ENCODE measurements at regions not wholly inside any gene's neighbourhood (a gene's known extent, or its start where the extent isn't known, plus 50 kb on each side); places are given as distances from the start of the nearest gene placed in this dataset.
"Not testable (repeated sequence)": the region's sequence is repeated elsewhere in the genome, so short reads cannot be mapped to it uniquely, and the experiment has no call there.

DNA sequence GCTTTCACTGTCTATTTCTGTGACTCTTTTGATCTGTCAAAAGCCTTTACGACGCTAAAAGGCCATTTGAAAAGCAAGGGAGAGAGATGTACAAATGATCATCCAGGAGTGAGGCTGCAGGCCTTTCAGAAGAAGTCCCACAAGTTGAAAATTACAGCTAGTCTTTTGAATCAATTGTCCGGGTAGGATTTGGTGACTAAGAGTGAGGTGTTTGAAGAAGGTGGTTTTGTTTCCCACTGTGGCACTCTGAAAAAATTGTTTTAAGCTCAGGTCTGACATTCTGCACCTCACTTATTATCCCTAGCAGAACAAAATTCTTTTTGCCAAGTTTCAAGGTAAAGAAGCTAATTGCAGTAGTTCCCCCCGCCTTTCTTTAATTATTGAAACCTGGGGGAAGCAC is 50.8 kb upstream of the TMEM108 start:
- no peaks in the 10 kb centered on the region for H3K9me3 ChIP-seq (ENCODE audit: low read depth, low read length)
- TF ChIP-seq FOXP2 (optimal IDR thresholded peaks at IDR 0.05; ENCODE audit: control extremely low read depth, extremely low read length, insufficient read depth) (no peak), POLR2AphosphoS5 (IDR thresholded peaks at IDR 0.05; ENCODE audit: borderline replicate concordance, low read depth, low read length) (no peak)
- H3K36me3 ChIP-seq (ENCODE audit: insufficient read depth, low read length): no peaks in the 10 kb centered on the region
- no peak overlapping the region for H3K27ac ChIP-seq
- DNase-seq (ENCODE audit: low read depth, low spot score): no peak
- no peak overlapping the region for H3K9ac ChIP-seq (ENCODE audit: insufficient read length)
- no peak overlapping the region for H3K4me3 ChIP-seq

DNA sequence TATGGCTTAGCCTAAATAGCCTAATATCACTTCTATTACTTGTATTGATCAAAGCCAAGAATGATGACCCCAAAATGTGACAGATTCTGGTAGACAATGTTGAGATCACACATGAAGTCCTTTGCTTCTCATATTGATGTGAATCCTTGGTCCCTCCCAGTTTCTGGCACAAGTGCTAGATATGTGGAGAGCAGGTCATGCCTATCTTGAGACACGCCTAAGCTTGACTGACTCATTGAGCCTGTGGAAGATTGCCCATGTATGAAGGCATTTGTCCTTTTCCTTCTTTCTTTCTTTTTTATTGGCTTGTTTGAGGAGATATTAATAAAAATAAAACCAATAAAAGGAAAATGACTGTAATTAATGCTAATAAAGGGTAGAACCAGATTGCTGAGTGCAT is 54.0 kb upstream of the TMEM108 start:
- TF ChIP-seq EZH2 (IDR thresholded peaks at IDR 0.05): no peak
- no peak for TF ChIP-seq FOXP2 (optimal IDR thresholded peaks at IDR 0.05; ENCODE audit: control extremely low read depth, extremely low read length, insufficient read depth)
- no peak for TF ChIP-seq POLR2AphosphoS5 (IDR thresholded peaks at IDR 0.05; ENCODE audit: borderline replicate concordance, low read depth, low read length)

DNA sequence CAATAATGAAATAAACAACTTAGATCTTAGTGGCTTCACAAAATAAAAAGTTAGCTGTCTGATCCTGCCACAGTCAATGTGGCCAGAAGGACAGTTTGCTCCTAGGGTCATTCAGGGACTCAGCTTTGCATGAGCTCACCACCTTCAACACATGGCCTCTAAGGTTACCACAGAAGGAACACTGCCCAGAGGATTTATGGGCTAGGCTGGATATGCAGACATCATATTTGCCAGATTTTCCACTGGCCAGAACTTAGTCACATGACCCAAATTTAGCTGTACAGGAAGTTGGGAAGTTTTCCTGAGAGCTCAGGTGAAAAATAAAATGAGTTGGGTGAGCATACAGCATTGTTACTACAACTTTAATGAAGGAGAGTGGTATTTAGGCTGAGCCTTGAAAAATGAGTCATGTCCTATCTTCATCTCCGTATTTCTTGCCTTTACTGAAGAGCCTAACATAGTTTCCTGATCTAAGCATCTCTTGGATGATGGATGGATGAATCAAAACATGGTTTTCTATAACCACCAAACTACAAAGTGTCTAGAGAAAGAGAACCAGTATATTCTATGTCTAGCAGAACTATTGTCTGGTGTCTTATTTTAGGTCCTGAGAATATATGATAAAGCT is 54.9 kb upstream of the TMEM108 start:
- no peak for TF ChIP-seq FOXP2 (optimal IDR thresholded peaks at IDR 0.05; ENCODE audit: control extremely low read depth, extremely low read length, insufficient read depth)
- no peak for TF ChIP-seq POLR2AphosphoS5 (IDR thresholded peaks at IDR 0.05; ENCODE audit: borderline replicate concordance, low read depth, low read length)
- no peak for TF ChIP-seq EZH2 (IDR thresholded peaks at IDR 0.05)
- no peaks in the 10 kb centered on the region for H3K9me3 ChIP-seq (ENCODE audit: low read depth, low read length)
- H3K27ac ChIP-seq: no peak overlapping the region
- no peaks in the 10 kb centered on the region for H3K36me3 ChIP-seq (ENCODE audit: insufficient read depth, low read length)
- no peak for DNase-seq (ENCODE audit: low read depth, low spot score)
- H3K4me3 ChIP-seq: no peak overlapping the region
- no peak overlapping the region for H3K9ac ChIP-seq (ENCODE audit: insufficient read length)

More for the DNA sequence above, 54.0 kb upstream of the TMEM108 start:
- no peaks in the 10 kb centered on the region for H3K36me3 ChIP-seq (ENCODE audit: insufficient read depth, low read length)
- DNase-seq (ENCODE audit: low read depth, low spot score): no peak
- H3K9ac ChIP-seq (ENCODE audit: insufficient read length): no peak overlapping the region
- no peak overlapping the region for H3K4me3 ChIP-seq
- no peaks in the 10 kb centered on the region for H3K9me3 ChIP-seq (ENCODE audit: low read depth, low read length)
- no peak overlapping the region for H3K27ac ChIP-seq

- DNase-seq (ENCODE audit: low read depth, low spot score): no peak
- no peak for TF ChIP-seq FOXP2 (optimal IDR thresholded peaks at IDR 0.05; ENCODE audit: control extremely low read depth, extremely low read length, insufficient read depth)
- no peak for TF ChIP-seq POLR2AphosphoS5 (IDR thresholded peaks at IDR 0.05; ENCODE audit: borderline replicate concordance, low read depth, low read length)
- TF ChIP-seq EZH2 (IDR thresholded peaks at IDR 0.05): no peak
- H3K4me3 ChIP-seq: no peak overlapping the region
Observed at GRCh38 chr3:132981719-132982118, 56.5 kb upstream of the TMEM108 start.

GRCh38 chr3:132980102-132980501 is 58.1 kb upstream of the TMEM108 start:
- DNase-seq (ENCODE audit: low read depth, low spot score): no peak
- TF ChIP-seq EZH2 (IDR thresholded peaks at IDR 0.05): no peak
- no peak for TF ChIP-seq POLR2AphosphoS5 (IDR thresholded peaks at IDR 0.05; ENCODE audit: borderline replicate concordance, low read depth, low read length)
- no peak for TF ChIP-seq FOXP2 (optimal IDR thresholded peaks at IDR 0.05; ENCODE audit: control extremely low read depth, extremely low read length, insufficient read depth)
- no peaks in the 10 kb centered on the region for H3K36me3 ChIP-seq (ENCODE audit: insufficient read depth, low read length)

More at GRCh38 chr3:132981719-132982118, 56.5 kb upstream of the TMEM108 start:
- Histone ChIP-seq H3K9ac (ENCODE audit: insufficient read length) (no peak overlapping the region), H3K27ac (no peak overlapping the region), H3K9me3 (ENCODE audit: low read depth, low read length) (no peaks in the 10 kb centered on the region), H3K36me3 (ENCODE audit: insufficient read depth, low read length) (no peaks in the 10 kb centered on the region)

GRCh38 chr3:132979606-132980005 is 58.6 kb upstream of the TMEM108 start:
- TF ChIP-seq FOXP2 (optimal IDR thresholded peaks at IDR 0.05; ENCODE audit: control extremely low read depth, extremely low read length, insufficient read depth) (no peak), EZH2 (IDR thresholded peaks at IDR 0.05) (no peak), POLR2AphosphoS5 (IDR thresholded peaks at IDR 0.05; ENCODE audit: borderline replicate concordance, low read depth, low read length) (no peak)
- no peak for DNase-seq (ENCODE audit: low read depth, low spot score)
- Histone ChIP-seq H3K27ac (no peak overlapping the region), H3K9ac (ENCODE audit: insufficient read length) (no peak overlapping the region), H3K4me3 (no peak overlapping the region), H3K36me3 (ENCODE audit: insufficient read depth, low read length) (no peaks in the 10 kb centered on the region), H3K9me3 (ENCODE audit: low read depth, low read length) (no peaks in the 10 kb centered on the region)

More at GRCh38 chr3:132980102-132980501, 58.1 kb upstream of the TMEM108 start:
- Histone ChIP-seq H3K4me3 (no peak overlapping the region), H3K9me3 (ENCODE audit: low read depth, low read length) (no peaks in the 10 kb centered on the region), H3K27ac (no peak overlapping the region), H3K9ac (ENCODE audit: insufficient read length) (no peak overlapping the region)

DNA sequence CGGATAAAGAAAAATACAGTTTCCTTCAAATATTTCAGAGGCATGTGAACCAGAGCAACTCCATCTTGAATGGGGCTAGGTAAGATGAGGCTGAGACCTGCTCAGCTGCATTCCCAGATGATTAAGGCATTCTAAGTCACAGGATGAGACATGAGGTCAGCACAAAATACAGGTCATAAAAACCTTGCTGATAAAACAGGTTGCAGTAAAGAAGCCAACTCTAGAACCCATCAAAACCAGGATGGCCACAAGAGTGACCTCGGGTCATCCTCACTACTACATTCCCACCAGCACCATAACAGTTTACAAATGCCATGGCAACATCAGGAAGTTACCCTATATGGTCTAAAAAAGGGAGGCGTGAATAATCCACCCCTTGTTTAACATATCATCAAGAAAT is 59.2 kb upstream of the TMEM108 start:
- H3K27ac ChIP-seq; H3K9ac ChIP-seq (ENCODE audit: insufficient read length); DNase-seq (ENCODE audit: low read depth, low spot score); H3K4me3 ChIP-seq; H3K36me3 ChIP-seq (ENCODE audit: insufficient read depth, low read length); H3K9me3 ChIP-seq (ENCODE audit: low read depth, low read length): not testable (repeated sequence)

DNA sequence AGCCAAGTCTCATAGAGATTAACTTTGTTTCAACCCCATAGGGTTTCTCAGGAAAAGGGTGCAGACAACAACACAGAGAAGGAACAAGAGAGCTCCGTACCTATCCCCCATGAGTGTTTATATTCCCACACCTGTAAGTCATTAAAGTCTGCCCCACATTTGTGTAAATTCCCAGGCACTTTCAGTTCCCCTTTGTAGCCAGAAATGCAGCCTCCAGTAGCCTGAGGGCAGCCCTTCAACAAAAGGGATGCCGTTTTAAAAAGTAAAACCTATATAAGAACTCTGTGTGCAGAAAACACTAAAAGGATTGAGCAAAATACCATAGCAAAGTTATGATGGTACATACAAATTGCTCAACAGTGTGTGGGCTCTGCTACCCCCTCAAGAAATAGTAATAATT is 59.7 kb upstream of the TMEM108 start:
- no peak for DNase-seq (ENCODE audit: low read depth, low spot score)
- H3K9ac ChIP-seq (ENCODE audit: insufficient read length): no peak overlapping the region
- H3K9me3 ChIP-seq (ENCODE audit: low read depth, low read length): no peaks in the 10 kb centered on the region
- H3K4me3 ChIP-seq: no peak overlapping the region
- H3K36me3 ChIP-seq (ENCODE audit: insufficient read depth, low read length): no peaks in the 10 kb centered on the region
- H3K27ac ChIP-seq: no peak overlapping the region
- TF ChIP-seq EZH2 (IDR thresholded peaks at IDR 0.05): no peak
- no peak for TF ChIP-seq POLR2AphosphoS5 (IDR thresholded peaks at IDR 0.05; ENCODE audit: borderline replicate concordance, low read depth, low read length)
- TF ChIP-seq FOXP2 (optimal IDR thresholded peaks at IDR 0.05; ENCODE audit: control extremely low read depth, extremely low read length, insufficient read depth): no peak

- H3K36me3 ChIP-seq (ENCODE audit: insufficient read depth, low read length): no peaks in the 10 kb centered on the region
- no peak overlapping the region for H3K4me3 ChIP-seq
- no peak overlapping the region for H3K9ac ChIP-seq (ENCODE audit: insufficient read length)
- DNase-seq (ENCODE audit: low read depth, low spot score): no peak
- TF ChIP-seq FOXP2 (optimal IDR thresholded peaks at IDR 0.05; ENCODE audit: control extremely low read depth, extremely low read length, insufficient read depth) (no peak), EZH2 (IDR thresholded peaks at IDR 0.05) (no peak), POLR2AphosphoS5 (IDR thresholded peaks at IDR 0.05; ENCODE audit: borderline replicate concordance, low read depth, low read length) (no peak)
- H3K9me3 ChIP-seq (ENCODE audit: low read depth, low read length): no peaks in the 10 kb centered on the region
- H3K27ac ChIP-seq: no peak overlapping the region
Observed at GRCh38 chr3:132974097-132974496, 64.1 kb upstream of the TMEM108 start.

All from SK-N-MC (cell line).